Muscle of leg (tissue), 3 donors: ENCODE measurements at regions not wholly inside any gene's neighbourhood (a gene's known extent, or its start where the extent isn't known, plus 50 kb on each side); places are given as distances from the start of the nearest gene placed in this dataset.

Source experiments
- DNase-seq: peaks from one replicate; pipeline ENCODE4 v3.0.0; 2013
- H3K27ac ChIP-seq: one replicate; pipeline ENCODE4 v1.5.1; 2013; ENCODE audit warnings: mild to moderate bottlenecking, low read length, control low read depth
- H3K27me3 ChIP-seq: one replicate; pipeline ENCODE4 v1.6.1; 2013; ENCODE audit warnings: low read length; ENCODE audit not compliant: control insufficient read depth, insufficient read depth
- H3K36me3 ChIP-seq: one replicate; pipeline ENCODE4 v1.6.1; 2013; ENCODE audit warnings: low read length; ENCODE audit not compliant: control insufficient read depth, insufficient read depth
- H3K4me1 ChIP-seq: one replicate; pipeline ENCODE4 v1.6.1; 2013; ENCODE audit warnings: low read length; ENCODE audit not compliant: control insufficient read depth, insufficient read depth
- H3K4me3 ChIP-seq: one replicate; pipeline ENCODE4 v1.5.1; 2013; ENCODE audit warnings: low read length, control low read depth
- H3K9me3 ChIP-seq: replicated peaks from 2 replicates; pipeline ENCODE4 v1.6.1; 2013; ENCODE audit warnings: low read depth, low read length; ENCODE audit not compliant: control insufficient read depth
- WGBS: methylation state at CpG from one replicate; pipeline ENCODE4 v1.1.5; 2013; ENCODE audit warnings: missing lambda C conversion rate; ENCODE audit not compliant: insufficient coverage; 5-methylcytosine and 5-hydroxymethylcytosine counted together

DNA sequence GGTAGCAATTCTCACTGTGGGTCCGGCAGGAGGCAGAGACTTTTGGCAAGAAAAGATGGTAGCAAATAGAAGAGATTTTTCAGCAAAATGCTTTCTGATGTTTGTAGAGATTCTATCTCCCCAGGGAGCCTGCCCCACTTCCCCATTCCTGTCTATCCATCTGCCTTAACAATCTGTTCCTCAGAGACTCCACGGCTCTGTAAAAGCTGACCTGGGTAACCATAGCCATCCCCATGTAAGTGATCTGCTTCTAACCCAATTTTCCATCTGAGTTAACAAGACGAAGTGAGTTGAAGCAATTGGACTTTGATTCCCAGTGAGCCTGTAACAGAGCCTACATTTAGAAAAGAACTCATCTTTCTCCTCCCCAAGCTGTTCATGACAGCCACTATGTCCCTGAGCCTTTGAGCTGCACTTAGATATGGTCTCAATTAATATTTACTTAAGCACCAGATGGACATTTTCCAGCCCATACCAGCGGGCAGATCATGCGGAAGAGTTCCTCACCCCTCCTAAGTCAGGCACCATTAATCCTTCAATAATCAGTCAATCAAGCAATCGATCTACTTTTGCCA is 896.1 kb downstream of the CCSER2 start:
- no peaks in the 10 kb centered on the region for H3K9me3 ChIP-seq
- no peaks in the 10 kb centered on the region for H3K4me1 ChIP-seq
- WGBS = 79% methylated on average over 5 of the region's 6 CpGs
- no peak overlapping the region for H3K27ac ChIP-seq
- no peak for DNase-seq
- no peaks in the 10 kb centered on the region for H3K36me3 ChIP-seq
- H3K27me3 ChIP-seq = no peaks in the 10 kb centered on the region
- H3K4me3 ChIP-seq = no peak overlapping the region

- Histone ChIP-seq H3K4me3 (no peak overlapping the region), H3K4me1 (no peaks in the 10 kb centered on the region), H3K27ac (no peak overlapping the region), H3K27me3 (no peaks in the 10 kb centered on the region), H3K36me3 (no peaks in the 10 kb centered on the region), H3K9me3 (no peaks in the 10 kb centered on the region)
- WGBS = 60% methylated on average over 1 of the region's 2 CpGs
- no peak for DNase-seq
Measured at GRCh38 chr10:85225311-85225710, 896.9 kb downstream of the CCSER2 start.

DNA sequence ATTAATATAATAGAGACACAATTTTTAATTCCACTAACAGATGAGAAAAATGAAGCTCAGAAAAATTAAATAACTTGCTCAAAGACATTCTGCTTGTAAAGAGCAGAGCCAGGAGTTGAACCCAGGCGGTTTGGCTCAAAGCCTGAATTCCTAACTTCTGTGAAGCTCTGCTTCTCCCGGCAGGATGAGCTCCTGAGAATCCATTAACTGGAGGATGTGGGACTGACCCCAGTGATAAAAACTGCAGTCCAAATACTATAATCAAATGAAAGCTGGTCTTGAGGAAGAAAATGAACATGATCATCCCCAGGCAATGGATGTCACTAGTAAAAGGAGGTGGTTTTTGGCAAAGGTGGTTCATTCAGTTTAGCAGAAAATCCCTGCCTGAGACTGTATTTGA is 898.2 kb downstream of the CCSER2 start:
- no peak overlapping the region for H3K4me3 ChIP-seq
- DNase-seq = no peak
- H3K36me3 ChIP-seq = no peaks in the 10 kb centered on the region
- H3K4me1 ChIP-seq = no peaks in the 10 kb centered on the region
- H3K27me3 ChIP-seq = no peaks in the 10 kb centered on the region
- no peaks in the 10 kb centered on the region for H3K9me3 ChIP-seq
- H3K27ac ChIP-seq = no peak overlapping the region
- 71% methylated on average over 1 of the region's 2 CpGs for WGBS

DNA sequence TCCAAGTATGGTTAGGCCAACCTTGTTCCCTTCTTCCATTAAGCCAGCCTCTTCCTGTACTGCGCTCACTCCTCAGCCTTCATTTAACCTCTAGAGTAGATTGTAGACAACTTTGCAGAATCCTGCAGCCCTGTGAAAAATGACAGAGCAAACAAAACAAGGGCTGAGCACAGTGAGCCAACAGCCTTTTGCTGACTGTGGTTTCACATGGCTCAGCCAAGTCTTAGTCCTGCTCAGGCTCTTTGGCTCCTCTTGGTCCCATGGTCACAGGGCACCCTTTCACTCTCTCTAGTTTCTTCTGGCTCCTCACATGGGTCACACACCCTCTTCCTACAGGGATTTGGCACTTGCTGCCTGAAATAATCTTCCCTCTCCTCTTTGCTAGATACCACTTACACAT is 900.3 kb downstream of the CCSER2 start:
- Histone ChIP-seq H3K4me1 (no peaks in the 10 kb centered on the region), H3K36me3 (no peaks in the 10 kb centered on the region), H3K4me3 (no peak overlapping the region), H3K9me3 (no peaks in the 10 kb centered on the region), H3K27ac (no peak overlapping the region), H3K27me3 (no peaks in the 10 kb centered on the region)
- WGBS = no CpG with 5 or more reads among the region's 1 CpG
- no peak for DNase-seq

DNA sequence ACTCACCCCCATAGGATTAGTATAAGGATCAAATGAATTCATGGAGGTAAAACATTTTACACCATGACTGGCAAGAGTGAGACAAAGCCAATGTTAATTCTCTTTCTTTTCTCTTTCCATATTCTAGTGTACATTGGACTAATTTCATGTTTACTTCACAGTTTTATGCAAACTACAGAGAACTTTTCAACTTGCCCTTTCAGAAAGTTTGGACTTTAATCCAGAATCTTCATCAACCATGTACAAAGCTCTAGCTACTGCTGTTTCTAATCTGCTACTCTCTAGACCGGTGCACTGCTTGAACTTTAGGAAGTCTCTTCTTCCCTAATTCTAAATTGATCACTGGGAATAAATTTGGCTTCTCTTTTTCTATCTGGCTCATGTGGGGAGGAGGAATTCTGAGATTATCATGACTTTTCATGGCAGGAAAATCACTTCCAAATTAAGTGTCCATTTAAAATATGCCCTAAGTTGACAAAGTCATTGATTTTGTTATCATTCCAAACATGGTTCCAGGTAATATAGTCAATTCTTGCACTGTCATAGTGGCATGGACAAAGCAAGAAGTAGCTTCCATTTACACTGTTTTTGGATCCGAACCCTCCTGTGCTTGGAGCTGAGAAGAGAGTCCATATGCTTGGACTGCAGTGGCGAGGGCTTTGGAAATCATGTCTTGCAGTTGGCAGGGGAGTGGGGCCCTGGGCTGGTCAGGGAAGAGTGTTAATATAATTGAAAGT is 903.3 kb downstream of the CCSER2 start:
- Histone ChIP-seq H3K9me3 (no peaks in the 10 kb centered on the region), H3K36me3 (no peaks in the 10 kb centered on the region), H3K27ac (no peak overlapping the region), H3K27me3 (no peaks in the 10 kb centered on the region), H3K4me3 (no peak overlapping the region), H3K4me1 (no peaks in the 10 kb centered on the region)
- DNase-seq = no peak
- 50% methylated on average over 1 of the region's 3 CpGs for WGBS

DNA sequence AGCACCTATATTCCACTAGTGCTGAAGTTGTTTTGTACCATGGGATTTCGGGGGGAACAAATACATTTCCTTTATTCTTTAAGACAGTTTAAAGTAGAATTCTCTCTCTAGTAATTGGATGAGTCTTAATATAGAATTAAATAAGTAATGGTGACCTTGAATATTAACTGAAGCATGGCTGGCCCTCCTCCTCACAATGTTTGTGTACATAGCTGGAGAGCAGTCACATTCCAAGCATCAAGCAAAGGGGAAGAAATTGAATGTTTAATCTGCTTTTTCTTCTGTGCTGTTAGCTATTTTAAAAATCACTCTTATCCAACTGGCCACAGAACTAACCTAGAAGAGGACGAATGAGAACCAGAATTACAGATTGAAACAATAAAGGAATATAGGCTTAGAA is 906.9 kb downstream of the CCSER2 start:
- Histone ChIP-seq H3K9me3 (no peaks in the 10 kb centered on the region), H3K27me3 (no peaks in the 10 kb centered on the region), H3K4me1 (no peaks in the 10 kb centered on the region), H3K27ac (no peak overlapping the region), H3K36me3 (no peaks in the 10 kb centered on the region), H3K4me3 (no peak overlapping the region)
- WGBS = no CpG with 5 or more reads among the region's 2 CpGs
- DNase-seq = no peak

DNA sequence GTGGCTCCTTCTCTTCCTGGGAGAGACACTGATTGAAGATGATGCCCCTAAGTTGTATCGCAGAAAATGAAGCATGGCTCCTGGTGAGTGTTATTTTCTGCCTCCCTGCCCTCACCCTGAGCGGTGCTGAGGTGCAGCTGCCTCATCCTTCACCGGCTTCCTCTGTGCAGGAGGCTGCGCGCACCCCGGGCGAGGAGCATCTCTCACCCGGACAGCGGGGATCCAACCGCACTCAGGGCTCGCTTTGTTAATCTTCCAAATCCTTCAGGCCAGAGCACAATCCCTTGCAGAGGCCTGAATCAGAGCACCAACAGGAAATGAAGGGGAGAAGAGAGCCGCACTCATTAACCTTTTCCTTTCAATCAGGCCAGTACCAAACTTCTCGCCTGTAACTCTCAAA is 910.3 kb downstream of the CCSER2 start:
- Histone ChIP-seq H3K36me3 (no peaks in the 10 kb centered on the region), H3K27ac (no peak overlapping the region), H3K4me1 (no peaks in the 10 kb centered on the region), H3K4me3 (no peak overlapping the region), H3K9me3 (no peaks in the 10 kb centered on the region), H3K27me3 (no peaks in the 10 kb centered on the region)
- WGBS = 62% methylated on average over 7 of the region's 13 CpGs
- DNase-seq = no peak

DNA sequence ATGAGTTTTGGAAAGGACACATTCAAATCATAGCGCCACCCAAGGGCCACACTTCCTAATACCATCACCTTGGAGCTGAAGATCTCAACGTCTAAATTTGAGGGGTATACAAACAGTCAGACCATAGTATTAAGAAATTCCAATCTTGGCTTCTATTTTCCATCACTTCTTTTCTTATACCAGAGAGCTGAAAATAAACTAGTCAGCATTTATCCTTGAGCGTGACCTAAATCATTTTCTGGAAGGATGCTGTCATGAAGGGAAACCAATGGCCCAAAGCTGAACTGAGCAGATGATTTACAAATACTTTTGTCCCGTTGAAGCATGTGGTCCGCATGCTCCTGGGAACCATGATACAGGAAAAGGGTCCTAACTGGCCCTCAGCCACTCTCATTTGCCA is 921.9 kb downstream of the CCSER2 start:
- Histone ChIP-seq H3K9me3 (peaks cover 2% of the 10 kb centered on the region), H3K4me1 (no peaks in the 10 kb centered on the region)
- WGBS = 87% methylated on average over 3 of the region's 5 CpGs

GRCh38 chr10:85256481-85256880 is 928.1 kb downstream of the CCSER2 start:
- H3K36me3 ChIP-seq = no peaks in the 10 kb centered on the region
- peaks cover 2% of the 10 kb centered on the region for H3K9me3 ChIP-seq
- no peak overlapping the region for H3K27ac ChIP-seq
- WGBS = 75% methylated on average over 3 of the region's 5 CpGs
- no peaks in the 10 kb centered on the region for H3K27me3 ChIP-seq
- no peak overlapping the region for H3K4me3 ChIP-seq
- DNase-seq = no peak
- H3K4me1 ChIP-seq = no peaks in the 10 kb centered on the region

More for the DNA sequence above, 921.9 kb downstream of the CCSER2 start:
- no peak overlapping the region for H3K4me3 ChIP-seq
- H3K27ac ChIP-seq = no peak overlapping the region
- H3K27me3 ChIP-seq = no peaks in the 10 kb centered on the region
- H3K36me3 ChIP-seq = no peaks in the 10 kb centered on the region
- no peak for DNase-seq

DNA sequence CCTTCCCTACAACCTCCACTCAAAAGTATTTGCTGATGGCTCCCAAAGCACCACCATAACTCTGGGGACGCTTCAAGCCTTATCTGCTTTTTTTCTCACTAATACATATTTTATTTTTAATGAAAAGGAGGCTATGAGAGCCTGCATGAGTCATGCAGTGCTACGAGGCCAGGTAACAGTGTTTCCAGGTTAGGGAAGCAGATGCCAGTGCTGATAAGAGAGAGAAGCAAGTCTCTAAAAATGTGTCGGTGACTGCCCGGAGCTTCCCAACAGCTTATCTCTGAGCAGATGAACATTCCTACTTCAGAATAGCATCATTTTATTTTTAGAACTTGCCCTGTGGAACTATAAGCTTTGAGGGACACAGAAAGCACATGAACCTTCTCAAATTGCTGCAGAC is 931.5 kb downstream of the CCSER2 start:
- Histone ChIP-seq H3K27ac (no peak overlapping the region), H3K9me3 (no peaks in the 10 kb centered on the region), H3K27me3 (no peaks in the 10 kb centered on the region), H3K4me3 (no peak overlapping the region), H3K4me1 (no peaks in the 10 kb centered on the region), H3K36me3 (no peaks in the 10 kb centered on the region)
- 61% methylated on average over 3 of the region's 4 CpGs for WGBS
- no peak for DNase-seq

DNA sequence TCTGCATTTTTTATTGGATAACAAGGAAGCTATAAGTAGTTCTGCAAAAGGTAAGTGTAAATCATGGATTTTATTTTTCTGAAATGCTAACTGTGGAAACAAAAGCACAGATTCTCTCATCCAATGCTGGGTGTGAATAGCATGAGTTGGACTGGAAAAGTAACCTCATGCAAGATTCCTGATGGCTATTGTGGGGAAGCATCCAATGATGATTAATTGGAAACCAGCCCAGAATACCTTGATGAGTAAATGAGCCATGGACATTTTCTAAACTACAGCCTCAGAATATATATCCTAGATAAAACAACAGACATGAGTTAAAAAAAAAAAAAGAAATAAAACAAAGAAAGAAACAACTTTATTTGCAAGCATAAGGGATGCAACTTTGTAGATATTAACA is 934.6 kb downstream of the CCSER2 start:
- no peaks in the 10 kb centered on the region for H3K9me3 ChIP-seq
- no peak overlapping the region for H3K27ac ChIP-seq
- no peak overlapping the region for H3K4me3 ChIP-seq
- H3K36me3 ChIP-seq = no peaks in the 10 kb centered on the region
- DNase-seq = no peak
- no peaks in the 10 kb centered on the region for H3K4me1 ChIP-seq
- H3K27me3 ChIP-seq = no peaks in the 10 kb centered on the region
